Activated naive CD8-positive, alpha-beta T cell treated with anti-CD3 and anti-CD28 coated beads for 36 hours (primary cell): ENCODE measurements at regions not wholly inside any gene's neighbourhood (a gene's known extent, or its start where the extent isn't known, plus 50 kb on each side); places are given as distances from the start of the nearest gene placed in this dataset.

Experiments used
- DNase-seq: peaks from one replicate; pipeline ENCODE4 v3.0.0; 2021
- H3K27ac Mint-ChIP-seq: one replicate; pipeline ENCODE4 v1.8.0; 2022; ENCODE audit warnings: mild to moderate bottlenecking, moderate library complexity, mixed read lengths
- H3K27me3 Mint-ChIP-seq: one replicate; pipeline ENCODE4 v1.8.0; 2022; ENCODE audit warnings: mild to moderate bottlenecking, mixed read lengths
- H3K36me3 Mint-ChIP-seq: one replicate; pipeline ENCODE4 v1.8.0; 2021; ENCODE audit warnings: mild to moderate bottlenecking, mixed read lengths
- H3K4me1 Mint-ChIP-seq: one replicate; pipeline ENCODE4 v1.8.0; 2021; ENCODE audit warnings: mixed read lengths
- H3K4me3 Mint-ChIP-seq: one replicate; pipeline ENCODE4 v1.8.0; 2022; ENCODE audit warnings: mild to moderate bottlenecking, moderate library complexity, mixed read lengths
- H3K9me3 Mint-ChIP-seq: one replicate; pipeline ENCODE4 v1.8.0; 2022; ENCODE audit warnings: mixed read lengths

GRCh38 chr13:53732664-53733063 is 704.1 kb downstream of the OLFM4 start:
- Mint-ChIP-seq H3K4me3 (no peak overlapping the region), H3K4me1 (no peaks in the 10 kb centered on the region), H3K36me3 (no peaks in the 10 kb centered on the region), H3K9me3 (no peaks in the 10 kb centered on the region), H3K27ac (no peak overlapping the region), H3K27me3 (no peaks in the 10 kb centered on the region)
- DNase-seq = no peak

- DNase-seq = no peak
- Mint-ChIP-seq H3K36me3 (no peaks in the 10 kb centered on the region), H3K27me3 (no peaks in the 10 kb centered on the region), H3K9me3 (peaks cover 2% of the 10 kb centered on the region), H3K27ac (no peak overlapping the region), H3K4me1 (no peaks in the 10 kb centered on the region), H3K4me3 (no peak overlapping the region)
These were observed 715.3 kb downstream of the OLFM4 start for GRCh38 chr13:53743906-53744305.

- Mint-ChIP-seq H3K27me3 (no peaks in the 10 kb centered on the region), H3K4me1 (no peaks in the 10 kb centered on the region), H3K4me3 (no peak overlapping the region), H3K27ac (no peak overlapping the region), H3K36me3 (no peaks in the 10 kb centered on the region), H3K9me3 (peaks cover 8% of the 10 kb centered on the region)
- DNase-seq = no peak
These were observed 719.2 kb downstream of the OLFM4 start for GRCh38 chr13:53747825-53748224.

- Mint-ChIP-seq H3K36me3 (no peaks in the 10 kb centered on the region), H3K27me3 (no peaks in the 10 kb centered on the region), H3K4me1 (no peaks in the 10 kb centered on the region), H3K27ac (no peak overlapping the region), H3K9me3 (peaks cover 13% of the 10 kb centered on the region), H3K4me3 (no peak overlapping the region)
- no peak for DNase-seq
These were observed 720.7 kb downstream of the OLFM4 start for GRCh38 chr13:53749306-53749705.

- H3K9me3 Mint-ChIP-seq = peaks cover 14% of the 10 kb centered on the region
- no peak overlapping the region for H3K27ac Mint-ChIP-seq
- H3K36me3 Mint-ChIP-seq = no peaks in the 10 kb centered on the region
- no peaks in the 10 kb centered on the region for H3K4me1 Mint-ChIP-seq
- no peak for DNase-seq
- no peaks in the 10 kb centered on the region for H3K27me3 Mint-ChIP-seq
- no peak overlapping the region for H3K4me3 Mint-ChIP-seq
These were observed 730.4 kb downstream of the OLFM4 start for GRCh38 chr13:53759016-53759415.

GRCh38 chr13:53775807-53776206 is 747.2 kb downstream of the OLFM4 start:
- no peaks in the 10 kb centered on the region for H3K4me1 Mint-ChIP-seq
- DNase-seq = no peak
- no peak overlapping the region for H3K27ac Mint-ChIP-seq
- H3K27me3 Mint-ChIP-seq = no peaks in the 10 kb centered on the region
- H3K9me3 Mint-ChIP-seq = peaks cover 2% of the 10 kb centered on the region
- no peaks in the 10 kb centered on the region for H3K36me3 Mint-ChIP-seq
- H3K4me3 Mint-ChIP-seq = no peak overlapping the region

GRCh38 chr13:53778937-53779336 is 750.3 kb downstream of the OLFM4 start:
- H3K36me3 Mint-ChIP-seq = no peaks in the 10 kb centered on the region
- no peak for DNase-seq
- H3K4me1 Mint-ChIP-seq = peaks cover 2% of the 10 kb centered on the region
- H3K27ac Mint-ChIP-seq = no peak overlapping the region
- no peaks in the 10 kb centered on the region for H3K27me3 Mint-ChIP-seq
- no peaks in the 10 kb centered on the region for H3K9me3 Mint-ChIP-seq
- H3K4me3 Mint-ChIP-seq = no peak overlapping the region

GRCh38 chr13:53781941-53782340 is 753.3 kb downstream of the OLFM4 start:
- H3K4me3 Mint-ChIP-seq = no peak overlapping the region
- no peak for DNase-seq
- H3K36me3 Mint-ChIP-seq = no peaks in the 10 kb centered on the region
- no peaks in the 10 kb centered on the region for H3K27me3 Mint-ChIP-seq
- peaks cover 2% of the 10 kb centered on the region for H3K4me1 Mint-ChIP-seq
- peaks cover 1% of the 10 kb centered on the region for H3K9me3 Mint-ChIP-seq
- no peak overlapping the region for H3K27ac Mint-ChIP-seq

- Mint-ChIP-seq H3K36me3 (no peaks in the 10 kb centered on the region), H3K4me3 (no peak overlapping the region), H3K9me3 (peaks cover 1% of the 10 kb centered on the region), H3K27me3 (no peaks in the 10 kb centered on the region), H3K4me1 (peaks cover 2% of the 10 kb centered on the region), H3K27ac (no peak overlapping the region)
- no peak for DNase-seq
These were observed 753.9 kb downstream of the OLFM4 start for GRCh38 chr13:53782488-53782961.

GRCh38 chr13:53783471-53783870 is 754.9 kb downstream of the OLFM4 start:
- peaks cover 2% of the 10 kb centered on the region for H3K4me1 Mint-ChIP-seq
- DNase-seq = no peak
- H3K27me3 Mint-ChIP-seq = no peaks in the 10 kb centered on the region

GRCh38 chr13:53788286-53788685 is 759.7 kb downstream of the OLFM4 start:
- Mint-ChIP-seq H3K4me1 (no peaks in the 10 kb centered on the region), H3K27me3 (no peaks in the 10 kb centered on the region), H3K9me3 (peaks cover 1% of the 10 kb centered on the region), H3K36me3 (no peaks in the 10 kb centered on the region), H3K27ac (no peak overlapping the region), H3K4me3 (no peak overlapping the region)
- DNase-seq = no peak

More at GRCh38 chr13:53783471-53783870, 754.9 kb downstream of the OLFM4 start:
- Mint-ChIP-seq H3K27ac (no peak overlapping the region), H3K36me3 (no peaks in the 10 kb centered on the region), H3K9me3 (peaks cover 1% of the 10 kb centered on the region), H3K4me3 (no peak overlapping the region)

GRCh38 chr13:53800011-53800410 is 771.4 kb downstream of the OLFM4 start:
- H3K9me3 Mint-ChIP-seq = peaks cover 6% of the 10 kb centered on the region
- H3K27me3 Mint-ChIP-seq = no peaks in the 10 kb centered on the region
- no peak overlapping the region for H3K4me3 Mint-ChIP-seq
- H3K36me3 Mint-ChIP-seq = no peaks in the 10 kb centered on the region
- DNase-seq = no peak
- no peaks in the 10 kb centered on the region for H3K4me1 Mint-ChIP-seq
- no peak overlapping the region for H3K27ac Mint-ChIP-seq

GRCh38 chr13:53807251-53807834 is 778.7 kb downstream of the OLFM4 start:
- no peak overlapping the region for H3K4me3 Mint-ChIP-seq
- no peaks in the 10 kb centered on the region for H3K27me3 Mint-ChIP-seq
- H3K36me3 Mint-ChIP-seq = no peaks in the 10 kb centered on the region
- no peaks in the 10 kb centered on the region for H3K4me1 Mint-ChIP-seq
- no peak overlapping the region for H3K27ac Mint-ChIP-seq
- no peak for DNase-seq
- peaks cover 4% of the 10 kb centered on the region for H3K9me3 Mint-ChIP-seq

GRCh38 chr13:53821632-53822031 is 793.0 kb downstream of the OLFM4 start:
- no peaks in the 10 kb centered on the region for H3K27me3 Mint-ChIP-seq
- DNase-seq = no peak
- H3K27ac Mint-ChIP-seq = no peak overlapping the region
- H3K36me3 Mint-ChIP-seq = no peaks in the 10 kb centered on the region
- no peaks in the 10 kb centered on the region for H3K9me3 Mint-ChIP-seq
- no peak overlapping the region for H3K4me3 Mint-ChIP-seq
- no peaks in the 10 kb centered on the region for H3K4me1 Mint-ChIP-seq

- no peaks in the 10 kb centered on the region for H3K4me1 Mint-ChIP-seq
- no peak overlapping the region for H3K4me3 Mint-ChIP-seq
- H3K9me3 Mint-ChIP-seq = no peaks in the 10 kb centered on the region
- no peak overlapping the region for H3K27ac Mint-ChIP-seq
- H3K36me3 Mint-ChIP-seq = no peaks in the 10 kb centered on the region
- H3K27me3 Mint-ChIP-seq = no peaks in the 10 kb centered on the region
- no peak for DNase-seq
These were observed 793.5 kb downstream of the OLFM4 start for GRCh38 chr13:53822136-53822535.

GRCh38 chr13:53839461-53839860 is 810.8 kb downstream of the OLFM4 start:
- DNase-seq = no peak
- Mint-ChIP-seq H3K36me3 (no peaks in the 10 kb centered on the region), H3K27ac (no peak overlapping the region), H3K9me3 (peaks cover 8% of the 10 kb centered on the region), H3K4me3 (no peak overlapping the region), H3K27me3 (no peaks in the 10 kb centered on the region), H3K4me1 (no peaks in the 10 kb centered on the region)
